GM12873 (cell line): ENCODE measurements at regions not wholly inside any gene's neighbourhood (a gene's known extent, or its start where the extent isn't known, plus 50 kb on each side); places are given as distances from the start of the nearest gene placed in this dataset.

ENCODE experiments used
- CTCF ChIP-seq: IDR thresholded peaks from 2 replicates; pipeline ENCODE4 v1.5.1; 2012; ENCODE audit warnings: low read depth, mild to moderate bottlenecking, moderate library complexity, low read length, control low read depth; ENCODE audit not compliant: insufficient read depth; ENCODE audit errors: missing control alignments

- TF ChIP-seq CTCF = no peak
Measured at GRCh38 chr7:20083781-20084180, 133.4 kb downstream of the MACC1 start.

GRCh38 chr7:20079080-20079479 lies 138.1 kb downstream of the MACC1 start:
- no peak for TF ChIP-seq CTCF

- TF ChIP-seq CTCF = no peak
Measured at GRCh38 chr7:20076835-20077234, 140.3 kb downstream of the MACC1 start.

GRCh38 chr7:20075992-20076820 lies 141.0 kb downstream of the MACC1 start:
- TF ChIP-seq CTCF = no peak

- no peak for TF ChIP-seq CTCF
Measured at GRCh38 chr7:20075440-20075839, 141.7 kb downstream of the MACC1 start.

- no peak for TF ChIP-seq CTCF
Measured at GRCh38 chr7:20064974-20065862, 152.0 kb downstream of the MACC1 start.
